ENCODE measurements at regions not wholly inside any gene's neighbourhood (a gene's known extent, or its start where the extent isn't known, plus 50 kb on each side); places are given as distances from the start of the nearest gene placed in this dataset.

- TF ChIP-seq CTCF (IDR thresholded peaks at IDR 0.05; ENCODE audit: extremely low read depth in 1 of 2, insufficient read depth in 1 of 2, low read depth in 1 of 2, low read length in 2 of 2) (no peak), POLR2A (IDR thresholded peaks at IDR 0.05; ENCODE audit: low read depth, low read length) (no peak), GATA2 (IDR thresholded peaks at IDR 0.05; ENCODE audit: insufficient read depth, insufficient read length, low read depth, low read length) (no peak), POLR2AphosphoS5 (IDR thresholded peaks at IDR 0.05; ENCODE audit: insufficient read depth, low read depth, low read length) (no peak), FOS (IDR thresholded peaks at IDR 0.05; ENCODE audit: borderline replicate concordance, insufficient read depth, low read length) (no peak), EZH2 (IDR thresholded peaks at IDR 0.05; ENCODE audit: borderline replicate concordance, low read depth, low read length, severe bottlenecking) (no peak), MAX (IDR thresholded peaks at IDR 0.05; ENCODE audit: insufficient read depth, insufficient read length) (no peak)
These were observed 510.4 kb upstream of the ZP4 start for GRCh38 chr1:238401144-238401543.

Measured in endothelial cell of umbilical vein (primary cell).